PC-9 (cell line): ENCODE measurements at regions not wholly inside any gene's neighbourhood (a gene's known extent, or its start where the extent isn't known, plus 50 kb on each side); places are given as distances from the start of the nearest gene placed in this dataset.

Experiments
- EZH2 ChIP-seq: fragments of 200-600 bp; sonication (generic); IDR thresholded peaks from 2 replicates; pipeline ENCODE4 v1.8.0; 2017; ENCODE audit warnings: antibody characterized with exemption, low read depth
- TF ChIP-seq, protein P1 (sequence below): fragments of 200-600 bp; sonication (generic); conservative IDR thresholded peaks from 2 replicates; pipeline ENCODE4 v1.6.1; 2017; ENCODE audit warnings: mixed run types, antibody characterized with exemption, mild to moderate bottlenecking, moderate library complexity

DNA sequence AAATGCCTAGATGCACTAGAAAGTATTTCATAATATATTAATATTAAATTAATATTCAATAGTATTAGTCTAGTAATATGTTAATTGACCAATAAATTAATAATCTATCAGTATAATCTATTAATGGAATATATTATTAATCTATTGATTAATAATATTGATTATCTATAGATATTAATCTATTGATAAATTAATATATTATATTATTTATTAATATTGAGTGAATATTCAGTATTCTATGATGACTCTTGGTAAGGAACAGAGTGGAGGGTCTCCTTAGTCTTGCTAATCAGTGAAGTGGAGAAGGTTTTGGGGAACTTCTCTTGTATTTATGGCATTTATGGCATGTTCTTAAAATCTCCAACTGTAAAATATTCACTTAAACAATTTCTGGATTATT lies 679.3 kb upstream of the FLRT2 start:
- no peak for TF ChIP-seq EZH2
- TF ChIP-seq, protein P1, sequence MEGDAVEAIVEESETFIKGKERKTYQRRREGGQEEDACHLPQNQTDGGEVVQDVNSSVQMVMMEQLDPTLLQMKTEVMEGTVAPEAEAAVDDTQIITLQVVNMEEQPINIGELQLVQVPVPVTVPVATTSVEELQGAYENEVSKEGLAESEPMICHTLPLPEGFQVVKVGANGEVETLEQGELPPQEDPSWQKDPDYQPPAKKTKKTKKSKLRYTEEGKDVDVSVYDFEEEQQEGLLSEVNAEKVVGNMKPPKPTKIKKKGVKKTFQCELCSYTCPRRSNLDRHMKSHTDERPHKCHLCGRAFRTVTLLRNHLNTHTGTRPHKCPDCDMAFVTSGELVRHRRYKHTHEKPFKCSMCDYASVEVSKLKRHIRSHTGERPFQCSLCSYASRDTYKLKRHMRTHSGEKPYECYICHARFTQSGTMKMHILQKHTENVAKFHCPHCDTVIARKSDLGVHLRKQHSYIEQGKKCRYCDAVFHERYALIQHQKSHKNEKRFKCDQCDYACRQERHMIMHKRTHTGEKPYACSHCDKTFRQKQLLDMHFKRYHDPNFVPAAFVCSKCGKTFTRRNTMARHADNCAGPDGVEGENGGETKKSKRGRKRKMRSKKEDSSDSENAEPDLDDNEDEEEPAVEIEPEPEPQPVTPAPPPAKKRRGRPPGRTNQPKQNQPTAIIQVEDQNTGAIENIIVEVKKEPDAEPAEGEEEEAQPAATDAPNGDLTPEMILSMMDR, result no peak
